GM23338 (cell line): ENCODE measurements at regions not wholly inside any gene's neighbourhood (a gene's known extent, or its start where the extent isn't known, plus 50 kb on each side); places are given as distances from the start of the nearest gene placed in this dataset.

Source experiments
- ATAC-seq: fragments of 200-7000 bp; cut with Tn5 transposase; 3 replicates; pipeline ENCODE4 v1.9.1; 2020
- DNase-seq: peaks from one replicate; pipeline ENCODE4 v3.0.0-alpha.2; 2015; ENCODE audit warnings: low spot score
- H2AFZ ChIP-seq: fragments of 200-600 bp; sonication (generic); 2 replicates; pipeline ENCODE4 v1.8.0; 2016; ENCODE audit warnings: antibody characterized with exemption, mild to moderate bottlenecking, moderate library complexity
- H3F3A ChIP-seq: fragments of 200-600 bp; sonication (generic); replicated peaks from 2 replicates; pipeline ENCODE4 v1.8.0; 2017; ENCODE audit warnings: antibody characterized with exemption, mixed run types, low read depth
- H3K27ac ChIP-seq: fragments of 200-600 bp; sonication (generic); 2 replicates; pipeline ENCODE4 v1.6.1; 2016; ENCODE audit warnings: low read depth
- H3K27me3 ChIP-seq: fragments of 200-600 bp; sonication (generic); 2 replicates; pipeline ENCODE4 v1.8.0; 2016; ENCODE audit warnings: mild to moderate bottlenecking, mixed run types, moderate library complexity; ENCODE audit not compliant: insufficient read depth
- H3K36me3 ChIP-seq: fragments of 200-600 bp; sonication (generic); 2 replicates; pipeline ENCODE4 v1.8.0; 2016; ENCODE audit warnings: mild to moderate bottlenecking; ENCODE audit not compliant: insufficient read depth
- H3K4me1 ChIP-seq: fragments of 200-600 bp; sonication (generic); 2 replicates; pipeline ENCODE4 v1.8.0; 2016; ENCODE audit warnings: mild to moderate bottlenecking, moderate library complexity; ENCODE audit not compliant: insufficient read depth
- H3K4me2 ChIP-seq: fragments of 200-600 bp; sonication (generic); 2 replicates; pipeline ENCODE4 v1.7.1; 2017; ENCODE audit warnings: mixed run types
- H3K4me3 ChIP-seq: fragments of 200-600 bp; sonication (generic); 2 replicates; pipeline ENCODE4 v1.6.1; 2016; ENCODE audit warnings: mixed run types
- H3K79me2 ChIP-seq: fragments of 200-600 bp; sonication (generic); replicated peaks from 2 replicates; pipeline ENCODE4 v1.8.0; 2017; ENCODE audit warnings: mild to moderate bottlenecking; ENCODE audit not compliant: insufficient read depth
- H3K9me2 ChIP-seq: fragments of 200-600 bp; sonication (generic); 2 replicates; pipeline ENCODE4 v1.8.0; 2017; ENCODE audit not compliant: insufficient read depth
- H4K20me1 ChIP-seq: fragments of 200-600 bp; sonication (generic); replicated peaks from 2 replicates; pipeline ENCODE4 v1.8.0; 2017; ENCODE audit warnings: mild to moderate bottlenecking; ENCODE audit not compliant: insufficient read depth
- H3K27ac Mint-ChIP-seq: 2 replicates; pipeline ENCODE4 v1.8.0; 2020; ENCODE audit warnings: inconsistent platforms, mild to moderate bottlenecking, moderate library complexity, mixed read lengths
- H3K27me3 Mint-ChIP-seq: 3 replicates; pipeline ENCODE4 v1.8.0; 2022; ENCODE audit warnings: low read depth, mild to moderate bottlenecking, moderate library complexity, mixed read lengths, inconsistent platforms; ENCODE audit not compliant: insufficient read depth, poor library complexity
- H3K36me3 Mint-ChIP-seq: 3 replicates; pipeline ENCODE4 v1.8.0; 2021; ENCODE audit warnings: low read depth, mild to moderate bottlenecking, inconsistent platforms, moderate library complexity, mixed read lengths
- H3K4me1 Mint-ChIP-seq: 3 replicates; pipeline ENCODE4 v1.8.0; 2020; ENCODE audit warnings: mild to moderate bottlenecking, inconsistent platforms, mixed read lengths
- H3K4me3 Mint-ChIP-seq: 3 replicates; pipeline ENCODE4 v1.8.0; 2021; ENCODE audit warnings: moderate library complexity, mild to moderate bottlenecking, inconsistent platforms, mixed read lengths
- H3K9me3 Mint-ChIP-seq: 3 replicates; pipeline ENCODE4 v1.8.0; 2020; ENCODE audit warnings: moderate library complexity, mild to moderate bottlenecking, inconsistent platforms, mixed read lengths
- CREB1 ChIP-seq: fragments of 250-450 bp; sonication (Bioruptor Pico); IDR thresholded peaks from 2 replicates; pipeline ENCODE4 v1.5.0; 2020; ENCODE audit warnings: low read depth, mild to moderate bottlenecking, moderate library complexity
- CTCF ChIP-seq, 2 experiments: fragments of 200-600 bp in 1 of 2; sonication (generic) in 1 of 2; conservative IDR thresholded peaks; 2 replicates each; pipeline versions ENCODE4 v1.5.1 to v1.6.1; 2016 to 2017; ENCODE audit warnings: antibody characterized with exemption in 2 of 2, low read depth in 2 of 2, mild to moderate bottlenecking in 2 of 2, moderate library complexity in 1 of 2
- EZH2phosphoT487 ChIP-seq: fragments of 200-600 bp; sonication (generic); IDR thresholded peaks from one replicate; pipeline ENCODE4 v1.8.1; 2018; ENCODE audit warnings: antibody characterized with exemption; ENCODE audit not compliant: unreplicated experiment
- JUNB ChIP-seq: IDR thresholded peaks from one replicate; pipeline ENCODE4 v1.6.1; 2016; ENCODE audit warnings: antibody characterized with exemption; ENCODE audit not compliant: unreplicated experiment
- NANOG ChIP-seq: IDR thresholded peaks from 2 replicates; pipeline ENCODE4 v1.6.1; 2016; ENCODE audit warnings: antibody characterized with exemption, borderline replicate concordance
- STAT1 ChIP-seq: IDR thresholded peaks from one replicate; pipeline ENCODE4 v1.6.1; 2016; ENCODE audit warnings: antibody characterized with exemption; ENCODE audit not compliant: unreplicated experiment
- ZNF114 ChIP-seq: fragments of 250-450 bp; sonication (Bioruptor Pico); IDR thresholded peaks from 2 replicates; pipeline ENCODE4 v1.5.0; 2020; ENCODE audit warnings: mild to moderate bottlenecking, moderate library complexity
- ZNF331 ChIP-seq: fragments of 250-450 bp; sonication (Bioruptor Pico); IDR thresholded peaks from 2 replicates; pipeline ENCODE4 v1.5.0; 2020; ENCODE audit warnings: low read depth, mild to moderate bottlenecking, moderate library complexity
- TF ChIP-seq, protein P1 (sequence below): IDR thresholded peaks from one replicate; pipeline ENCODE4 v1.6.1; 2018; ENCODE audit warnings: antibody characterized with exemption; ENCODE audit not compliant: unreplicated experiment
- TF ChIP-seq, protein P2 (sequence below): IDR thresholded peaks from 2 replicates; pipeline ENCODE4 v1.6.1; 2016; ENCODE audit warnings: antibody characterized with exemption

- no peak for TF ChIP-seq STAT1
- no peak for TF ChIP-seq EZH2phosphoT487
- TF ChIP-seq CTCF (conservative IDR thresholded peaks at IDR 0.05; ENCODE audit: low read depth in 2 of 2) = no peak
- no peak for TF ChIP-seq ZNF331
- TF ChIP-seq, protein P1, sequence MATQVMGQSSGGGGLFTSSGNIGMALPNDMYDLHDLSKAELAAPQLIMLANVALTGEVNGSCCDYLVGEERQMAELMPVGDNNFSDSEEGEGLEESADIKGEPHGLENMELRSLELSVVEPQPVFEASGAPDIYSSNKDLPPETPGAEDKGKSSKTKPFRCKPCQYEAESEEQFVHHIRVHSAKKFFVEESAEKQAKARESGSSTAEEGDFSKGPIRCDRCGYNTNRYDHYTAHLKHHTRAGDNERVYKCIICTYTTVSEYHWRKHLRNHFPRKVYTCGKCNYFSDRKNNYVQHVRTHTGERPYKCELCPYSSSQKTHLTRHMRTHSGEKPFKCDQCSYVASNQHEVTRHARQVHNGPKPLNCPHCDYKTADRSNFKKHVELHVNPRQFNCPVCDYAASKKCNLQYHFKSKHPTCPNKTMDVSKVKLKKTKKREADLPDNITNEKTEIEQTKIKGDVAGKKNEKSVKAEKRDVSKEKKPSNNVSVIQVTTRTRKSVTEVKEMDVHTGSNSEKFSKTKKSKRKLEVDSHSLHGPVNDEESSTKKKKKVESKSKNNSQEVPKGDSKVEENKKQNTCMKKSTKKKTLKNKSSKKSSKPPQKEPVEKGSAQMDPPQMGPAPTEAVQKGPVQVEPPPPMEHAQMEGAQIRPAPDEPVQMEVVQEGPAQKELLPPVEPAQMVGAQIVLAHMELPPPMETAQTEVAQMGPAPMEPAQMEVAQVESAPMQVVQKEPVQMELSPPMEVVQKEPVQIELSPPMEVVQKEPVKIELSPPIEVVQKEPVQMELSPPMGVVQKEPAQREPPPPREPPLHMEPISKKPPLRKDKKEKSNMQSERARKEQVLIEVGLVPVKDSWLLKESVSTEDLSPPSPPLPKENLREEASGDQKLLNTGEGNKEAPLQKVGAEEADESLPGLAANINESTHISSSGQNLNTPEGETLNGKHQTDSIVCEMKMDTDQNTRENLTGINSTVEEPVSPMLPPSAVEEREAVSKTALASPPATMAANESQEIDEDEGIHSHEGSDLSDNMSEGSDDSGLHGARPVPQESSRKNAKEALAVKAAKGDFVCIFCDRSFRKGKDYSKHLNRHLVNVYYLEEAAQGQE = no peak
- TF ChIP-seq, protein P2, sequence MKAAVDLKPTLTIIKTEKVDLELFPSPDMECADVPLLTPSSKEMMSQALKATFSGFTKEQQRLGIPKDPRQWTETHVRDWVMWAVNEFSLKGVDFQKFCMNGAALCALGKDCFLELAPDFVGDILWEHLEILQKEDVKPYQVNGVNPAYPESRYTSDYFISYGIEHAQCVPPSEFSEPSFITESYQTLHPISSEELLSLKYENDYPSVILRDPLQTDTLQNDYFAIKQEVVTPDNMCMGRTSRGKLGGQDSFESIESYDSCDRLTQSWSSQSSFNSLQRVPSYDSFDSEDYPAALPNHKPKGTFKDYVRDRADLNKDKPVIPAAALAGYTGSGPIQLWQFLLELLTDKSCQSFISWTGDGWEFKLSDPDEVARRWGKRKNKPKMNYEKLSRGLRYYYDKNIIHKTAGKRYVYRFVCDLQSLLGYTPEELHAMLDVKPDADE = no peak
- TF ChIP-seq NANOG = no peak
- no peak for TF ChIP-seq ZNF114 (CRISPR knock-in tag)
Measured at GRCh38 chr5:57940879-57941278, 458.3 kb upstream of the ACTBL2 start (continued).

- H3K4me3 ChIP-seq = no peak overlapping the region
- H3K4me3 Mint-ChIP-seq = no peak overlapping the region
- H3K4me2 ChIP-seq = no peak overlapping the region
- no peaks in the 10 kb centered on the region for H3K27me3 ChIP-seq
- DNase-seq (no peak), ATAC-seq (no peak)
- no peaks in the 10 kb centered on the region for H3K4me1 ChIP-seq
- TF ChIP-seq, protein P2 = no peak
- TF ChIP-seq JUNB (no peak), ZNF331 (no peak), CREB1 (CRISPR knock-in tag) (no peak)
- peaks cover 4% of the 10 kb centered on the region; the same call in 1 of the 3 replicates for H3K9me3 Mint-ChIP-seq
- no peaks in the 10 kb centered on the region for H3K4me1 Mint-ChIP-seq
- no peak overlapping the region for H3K27ac ChIP-seq
- H3K9me2 ChIP-seq = no peaks in the 10 kb centered on the region; the same call in 1 of the 2 replicates
- H3K36me3 ChIP-seq = no peaks in the 10 kb centered on the region
- no peaks in the 10 kb centered on the region for H3K79me2 ChIP-seq
- H3K27ac Mint-ChIP-seq = no peak overlapping the region
- no peak overlapping the region for H2AFZ ChIP-seq
- H3K27me3 Mint-ChIP-seq = peaks cover 2% of the 10 kb centered on the region
- no peaks in the 10 kb centered on the region for H4K20me1 ChIP-seq
- no peaks in the 10 kb centered on the region for H3F3A ChIP-seq
- no peaks in the 10 kb centered on the region for H3K36me3 Mint-ChIP-seq
Measured at GRCh38 chr5:57940236-57940635, 457.6 kb upstream of the ACTBL2 start.
